ENCODE measurements at regions not wholly inside any gene's neighbourhood (a gene's known extent, or its start where the extent isn't known, plus 50 kb on each side); places are given as distances from the start of the nearest gene placed in this dataset.

GRCh38 chr10:28411136-28411460 lies 108.2 kb upstream of the MPP7 start:
- TF ChIP-seq POLR2A (IDR thresholded peaks at IDR 0.05) (no peak), POLR2AphosphoS5 (IDR thresholded peaks at IDR 0.05; ENCODE audit: insufficient read depth in 1 of 2, low read depth in 1 of 2) (no peak)
- TF ChIP-seq, protein P1, sequence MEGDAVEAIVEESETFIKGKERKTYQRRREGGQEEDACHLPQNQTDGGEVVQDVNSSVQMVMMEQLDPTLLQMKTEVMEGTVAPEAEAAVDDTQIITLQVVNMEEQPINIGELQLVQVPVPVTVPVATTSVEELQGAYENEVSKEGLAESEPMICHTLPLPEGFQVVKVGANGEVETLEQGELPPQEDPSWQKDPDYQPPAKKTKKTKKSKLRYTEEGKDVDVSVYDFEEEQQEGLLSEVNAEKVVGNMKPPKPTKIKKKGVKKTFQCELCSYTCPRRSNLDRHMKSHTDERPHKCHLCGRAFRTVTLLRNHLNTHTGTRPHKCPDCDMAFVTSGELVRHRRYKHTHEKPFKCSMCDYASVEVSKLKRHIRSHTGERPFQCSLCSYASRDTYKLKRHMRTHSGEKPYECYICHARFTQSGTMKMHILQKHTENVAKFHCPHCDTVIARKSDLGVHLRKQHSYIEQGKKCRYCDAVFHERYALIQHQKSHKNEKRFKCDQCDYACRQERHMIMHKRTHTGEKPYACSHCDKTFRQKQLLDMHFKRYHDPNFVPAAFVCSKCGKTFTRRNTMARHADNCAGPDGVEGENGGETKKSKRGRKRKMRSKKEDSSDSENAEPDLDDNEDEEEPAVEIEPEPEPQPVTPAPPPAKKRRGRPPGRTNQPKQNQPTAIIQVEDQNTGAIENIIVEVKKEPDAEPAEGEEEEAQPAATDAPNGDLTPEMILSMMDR (IDR thresholded peaks at IDR 0.05): no peak

Measured in vagina (tissue), 2 donors.